ENCODE measurements at regions not wholly inside any gene's neighbourhood (a gene's known extent, or its start where the extent isn't known, plus 50 kb on each side); places are given as distances from the start of the nearest gene placed in this dataset.
A peak's percentile ranks its signal among the peaks of the same experiment; 100 is the strongest.

DNA sequence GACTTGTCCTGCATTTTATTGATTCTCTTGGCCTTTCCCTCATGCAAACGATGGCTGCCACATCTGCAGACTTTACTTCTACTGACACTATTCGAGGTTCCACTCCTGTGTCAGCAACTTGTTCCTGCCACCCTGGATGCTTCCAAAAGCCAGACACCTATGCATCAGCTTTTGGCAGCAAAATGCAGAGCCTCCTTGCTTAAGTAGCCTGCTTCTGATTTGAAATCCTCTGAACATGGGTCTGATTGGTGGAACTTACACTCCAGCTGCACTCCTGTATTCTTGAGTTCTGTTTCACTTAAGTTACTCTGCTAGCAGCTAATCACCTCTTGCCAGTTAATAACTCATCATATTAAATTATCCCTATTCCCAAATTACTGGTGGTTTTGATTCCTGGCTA is 152.1 kb upstream of the FMN2 start:
- Histone ChIP-seq H3K27me3 (no peaks in the 10 kb centered on the region), H3K9me3 (no peaks in the 10 kb centered on the region), H3K27ac (no peak overlapping the region), H3K4me3 (no peak overlapping the region), H3K36me3 (no peaks in the 10 kb centered on the region), H3K4me1 (no peaks in the 10 kb centered on the region)
- no peak for DNase-seq
- TF ChIP-seq POLR2A (IDR thresholded peaks at IDR 0.05), result no peak
- TF ChIP-seq CTCF (IDR thresholded peaks at IDR 0.05), result no peak

GRCh38 chr1:239943761-239944160 is 147.9 kb upstream of the FMN2 start:
- Histone ChIP-seq H3K27ac (no peak overlapping the region), H3K36me3 (no peaks in the 10 kb centered on the region), H3K27me3 (no peaks in the 10 kb centered on the region), H3K4me1 (no peaks in the 10 kb centered on the region), H3K4me3 (no peak overlapping the region), H3K9me3 (no peaks in the 10 kb centered on the region)
- TF ChIP-seq POLR2A (IDR thresholded peaks at IDR 0.05) (no peak), CTCF (IDR thresholded peaks at IDR 0.05) (no peak)
- DNase-seq, result no peak

- Histone ChIP-seq H3K27me3 (no peaks in the 10 kb centered on the region), H3K9me3 (no peaks in the 10 kb centered on the region), H3K4me3 (no peak overlapping the region), H3K4me1 (no peaks in the 10 kb centered on the region), H3K36me3 (no peaks in the 10 kb centered on the region), H3K27ac (no peak overlapping the region)
- TF ChIP-seq CTCF (IDR thresholded peaks at IDR 0.05), result no peak
- no peak for TF ChIP-seq POLR2A (IDR thresholded peaks at IDR 0.05)
- DNase-seq, result no peak
Measured at GRCh38 chr1:239944666-239945065, 147.0 kb upstream of the FMN2 start.

GRCh38 chr1:239947801-239948200 is 143.9 kb upstream of the FMN2 start:
- H3K4me1 ChIP-seq, result peaks cover 0 to 5% (median 0%) of the 10 kb centered on the region in 4 donors
- no peaks in the 10 kb centered on the region for H3K36me3 ChIP-seq
- no peak for TF ChIP-seq CTCF (IDR thresholded peaks at IDR 0.05)
- TF ChIP-seq POLR2A (IDR thresholded peaks at IDR 0.05), result no peak
- no peak overlapping the region for H3K4me3 ChIP-seq
- no peaks in the 10 kb centered on the region for H3K9me3 ChIP-seq
- H3K27ac ChIP-seq, result no peak overlapping the region
- DNase-seq, result no peak
- H3K27me3 ChIP-seq, result no peaks in the 10 kb centered on the region

DNA sequence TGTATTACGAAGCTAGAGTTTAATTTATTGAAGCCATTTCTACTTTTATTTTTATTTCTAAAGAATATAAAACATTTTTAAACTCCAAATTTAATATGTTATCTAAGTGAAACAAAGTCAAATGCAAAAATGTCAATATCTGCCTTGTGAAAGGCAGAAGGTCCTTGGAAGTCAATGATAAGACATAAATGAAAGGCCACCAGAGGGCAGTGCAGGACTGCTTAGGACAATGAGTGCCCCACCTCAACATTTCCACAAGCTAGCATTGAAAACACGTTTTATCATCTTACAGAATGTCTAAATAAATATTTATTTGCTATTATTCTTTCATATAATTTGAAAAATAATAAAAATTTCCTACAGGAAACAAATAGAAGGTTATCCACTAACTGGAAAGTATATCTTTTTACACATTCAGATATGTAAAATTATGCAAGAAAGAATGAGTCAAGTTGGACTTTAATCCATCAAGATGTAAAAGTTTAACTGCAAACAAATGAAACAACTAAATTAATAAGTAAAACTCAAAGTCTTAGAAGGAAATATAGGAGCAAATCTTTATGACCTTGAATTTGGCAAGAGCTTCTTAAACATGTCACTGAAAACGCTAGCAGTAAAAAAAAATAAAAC is 140.1 kb upstream of the FMN2 start:
- peak in 2 of 3 donors; percentile 47 to 84 for DNase-seq
- Histone ChIP-seq H3K4me3 (no peak overlapping the region), H3K27ac (no peak overlapping the region), H3K4me1 (peaks cover 0 to 5% (median 0%) of the 10 kb centered on the region in 4 donors), H3K27me3 (no peaks in the 10 kb centered on the region), H3K9me3 (no peaks in the 10 kb centered on the region), H3K36me3 (no peaks in the 10 kb centered on the region)
- TF ChIP-seq CTCF (IDR thresholded peaks at IDR 0.05) (peak in 4 of 6 experiments; percentile 61 to 89 (median 84)), POLR2A (IDR thresholded peaks at IDR 0.05) (no peak)
